SK-N-MC (cell line): ENCODE measurements at regions not wholly inside any gene's neighbourhood (a gene's known extent, or its start where the extent isn't known, plus 50 kb on each side); places are given as distances from the start of the nearest gene placed in this dataset.

Experiments
- EZH2 ChIP-seq: fragments of 200-600 bp; sonication (generic); IDR thresholded peaks from one replicate; pipeline ENCODE4 v1.6.1; 2017; ENCODE audit warnings: antibody characterized with exemption
- POLR2AphosphoS5 ChIP-seq: IDR thresholded peaks from 2 replicates; pipeline ENCODE4 v1.6.1; 2012; ENCODE audit warnings: mild to moderate bottlenecking, low read depth, low read length, borderline replicate concordance

- TF ChIP-seq EZH2 (no peak), POLR2AphosphoS5 (no peak; the same call in 1 of the 2 replicates)
Observed at GRCh38 chr2:30031184-30031583, 109.8 kb upstream of the ALK start.
